MG63 (cell line): ENCODE measurements at regions not wholly inside any gene's neighbourhood (a gene's known extent, or its start where the extent isn't known, plus 50 kb on each side); places are given as distances from the start of the nearest gene placed in this dataset.
A peak's percentile ranks its signal among the peaks of the same experiment; 100 is the strongest.
"Not testable (repeated sequence)": the region's sequence is repeated elsewhere in the genome, so short reads cannot be mapped to it uniquely, and the experiment has no call there.

ENCODE experiments used
- DNase-seq: peaks from one replicate; pipeline ENCODE4 v3.0.0-alpha.2; 2020
- H3K27me3 ChIP-seq: fragments of 250-450 bp; sonication (Bioruptor Pico); 2 replicates; pipeline ENCODE4 v1.5.1; 2020; ENCODE audit warnings: mild to moderate bottlenecking, moderate library complexity
- H3K36me3 ChIP-seq: fragments of 250-450 bp; sonication (Bioruptor Pico); 2 replicates; pipeline ENCODE4 v1.5.1; 2020; ENCODE audit warnings: mild to moderate bottlenecking, moderate library complexity
- H3K4me3 ChIP-seq: fragments of 250-450 bp; sonication (Bioruptor Pico); 2 replicates; pipeline ENCODE4 v1.5.1; 2020; ENCODE audit warnings: mild to moderate bottlenecking, moderate library complexity
- H3K9me3 ChIP-seq: fragments of 250-450 bp; sonication (Bioruptor Pico); 2 replicates; pipeline ENCODE4 v1.5.1; 2020; ENCODE audit warnings: mild to moderate bottlenecking, moderate library complexity

DNA sequence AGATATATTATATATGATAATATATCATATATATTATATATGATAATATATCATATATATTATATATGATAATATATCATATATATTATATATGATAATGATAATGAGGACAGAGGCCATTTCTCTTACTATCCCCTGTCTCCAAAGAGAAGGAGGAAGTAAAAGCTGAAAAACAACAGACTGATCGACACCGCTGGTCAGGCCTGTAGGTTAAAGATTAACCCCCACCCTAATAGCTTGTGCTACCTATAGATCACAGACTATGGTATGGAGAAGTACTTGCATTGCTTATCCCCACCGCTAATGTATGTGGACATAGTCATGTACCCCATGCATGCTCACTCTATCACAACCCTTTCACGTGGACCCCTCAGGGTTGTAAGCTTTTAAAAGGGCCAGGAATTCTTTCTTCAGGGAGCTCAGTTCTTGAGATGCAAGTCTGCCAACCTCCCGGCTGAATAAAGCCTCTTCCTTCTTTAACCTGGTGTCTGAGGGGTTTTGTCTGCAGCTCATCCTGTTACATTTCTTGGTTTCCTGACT, 786.1 kb upstream of the TMEM132C start:
- H3K36me3 ChIP-seq: no peaks in the 10 kb centered on the region
- H3K9me3 ChIP-seq: no peaks in the 10 kb centered on the region
- H3K4me3 ChIP-seq: no peak overlapping the region
- no peak for DNase-seq
- no peaks in the 10 kb centered on the region for H3K27me3 ChIP-seq

- Histone ChIP-seq H3K9me3 (no peaks in the 10 kb centered on the region), H3K4me3 (no peak overlapping the region), H3K36me3 (no peaks in the 10 kb centered on the region), H3K27me3 (no peaks in the 10 kb centered on the region)
- DNase-seq: no peak
Observed at GRCh38 chr12:127482950-127483349, 784.0 kb upstream of the TMEM132C start.

GRCh38 chr12:127485528-127485927, 781.4 kb upstream of the TMEM132C start:
- Histone ChIP-seq H3K27me3 (no peaks in the 10 kb centered on the region), H3K9me3 (no peaks in the 10 kb centered on the region), H3K36me3 (no peaks in the 10 kb centered on the region), H3K4me3 (no peak overlapping the region)
- DNase-seq: peak; percentile 86

GRCh38 chr12:127487031-127487430, 779.9 kb upstream of the TMEM132C start:
- Histone ChIP-seq H3K36me3 (no peaks in the 10 kb centered on the region), H3K27me3 (no peaks in the 10 kb centered on the region), H3K4me3 (no peak overlapping the region), H3K9me3 (no peaks in the 10 kb centered on the region)
- DNase-seq: no peak

DNA sequence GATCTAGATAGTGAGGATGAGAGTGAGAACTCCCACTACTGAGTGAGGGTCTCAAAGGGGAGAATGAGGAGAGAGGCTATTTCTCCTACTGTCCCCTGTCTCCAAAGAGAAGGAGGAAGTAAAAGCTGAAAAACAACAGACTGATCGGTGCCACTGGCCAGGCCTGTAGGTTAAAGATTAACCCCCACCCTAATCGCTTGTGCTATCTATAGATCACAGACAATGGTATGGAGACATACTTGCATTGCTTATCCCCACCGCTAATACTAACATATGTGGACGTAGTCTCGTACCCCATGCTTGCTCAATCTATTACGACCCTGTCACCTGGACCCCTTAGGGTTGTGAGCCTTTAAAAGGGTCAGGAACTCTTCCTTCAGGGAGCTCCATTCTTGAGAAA, 777.9 kb upstream of the TMEM132C start:
- Histone ChIP-seq H3K9me3 (no peaks in the 10 kb centered on the region), H3K27me3 (no peaks in the 10 kb centered on the region), H3K36me3 (no peaks in the 10 kb centered on the region), H3K4me3 (no peak overlapping the region)
- DNase-seq: no peak

- Histone ChIP-seq H3K27me3 (no peaks in the 10 kb centered on the region), H3K9me3 (no peaks in the 10 kb centered on the region), H3K36me3 (no peaks in the 10 kb centered on the region)
Observed at GRCh38 chr12:127494961-127495915, 771.7 kb upstream of the TMEM132C start.

GRCh38 chr12:127496255-127496654, 770.7 kb upstream of the TMEM132C start:
- Histone ChIP-seq H3K4me3 (no peak overlapping the region), H3K36me3 (no peaks in the 10 kb centered on the region), H3K9me3 (no peaks in the 10 kb centered on the region), H3K27me3 (no peaks in the 10 kb centered on the region)
- DNase-seq: no peak

More at GRCh38 chr12:127494961-127495915, 771.7 kb upstream of the TMEM132C start:
- DNase-seq: no peak
- no peak overlapping the region for H3K4me3 ChIP-seq

GRCh38 chr12:127500512-127501035, 766.4 kb upstream of the TMEM132C start:
- no peak for DNase-seq
- no peaks in the 10 kb centered on the region for H3K36me3 ChIP-seq
- H3K27me3 ChIP-seq: no peaks in the 10 kb centered on the region
- H3K9me3 ChIP-seq: no peaks in the 10 kb centered on the region
- no peak overlapping the region for H3K4me3 ChIP-seq

DNA sequence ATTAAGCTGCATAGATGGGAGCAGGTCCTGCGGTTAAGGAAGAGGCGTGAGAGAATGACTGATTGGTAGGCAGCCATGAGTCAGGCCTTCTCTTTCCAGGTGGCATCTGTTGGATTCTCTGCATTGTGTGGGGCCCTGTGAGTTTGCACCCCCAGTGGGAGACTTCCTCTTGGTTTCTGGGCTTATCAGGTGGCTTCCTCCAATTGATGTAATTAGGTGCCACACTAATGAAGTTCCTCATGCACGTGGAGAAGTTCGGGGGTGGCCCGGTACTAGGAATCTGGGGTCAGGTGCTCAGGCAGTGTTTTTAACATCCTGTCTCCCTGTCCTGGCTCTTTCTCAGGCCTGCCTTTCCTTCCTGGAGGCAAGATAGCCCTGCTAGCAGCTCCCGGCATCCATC, 765.1 kb upstream of the TMEM132C start:
- Histone ChIP-seq H3K27me3 (no peaks in the 10 kb centered on the region), H3K4me3 (no peak overlapping the region), H3K9me3 (no peaks in the 10 kb centered on the region), H3K36me3 (no peaks in the 10 kb centered on the region)
- no peak for DNase-seq

DNA sequence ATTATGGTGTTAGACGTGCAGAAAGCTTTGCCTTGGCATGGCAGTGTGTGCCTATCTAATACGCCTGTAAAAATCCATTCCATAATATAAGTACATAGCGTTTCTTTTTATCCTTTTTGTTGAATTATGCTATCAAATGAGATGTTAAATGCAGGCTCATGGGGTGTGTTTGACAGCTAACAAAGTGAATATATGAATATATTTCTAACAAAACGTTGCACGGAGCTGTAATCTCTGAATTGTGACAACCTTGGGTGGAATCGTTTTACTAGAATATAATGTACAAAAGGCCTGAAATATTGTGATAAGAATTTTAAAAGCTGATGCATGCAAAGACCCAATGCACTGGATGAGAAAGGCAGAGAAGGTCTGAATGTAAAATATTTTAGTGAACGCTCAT, 763.7 kb upstream of the TMEM132C start:
- DNase-seq: no peak
- Histone ChIP-seq H3K9me3 (no peaks in the 10 kb centered on the region), H3K36me3 (no peaks in the 10 kb centered on the region), H3K4me3 (no peak overlapping the region), H3K27me3 (no peaks in the 10 kb centered on the region)

DNA sequence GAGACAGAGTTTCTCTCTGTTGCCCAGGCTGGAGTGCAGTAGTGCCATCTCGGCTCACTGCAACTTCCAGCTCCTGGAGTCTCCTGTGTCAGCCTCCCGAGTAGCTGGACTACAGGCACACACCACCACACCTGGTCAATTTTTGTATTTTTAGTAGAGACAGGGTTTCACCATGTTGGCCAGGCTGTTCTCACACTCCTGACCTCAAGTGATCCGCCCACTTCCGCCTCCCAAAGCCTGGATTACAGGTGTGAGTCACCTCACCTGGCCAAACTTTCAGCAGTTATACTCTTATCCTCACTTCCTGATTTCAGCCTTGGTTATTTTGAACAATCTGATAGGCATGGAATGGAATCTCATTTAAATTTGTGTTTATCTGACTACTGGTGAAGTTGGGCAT, 763.0 kb upstream of the TMEM132C start:
- not testable (repeated sequence) for H3K27me3 ChIP-seq, DNase-seq, H3K4me3 ChIP-seq, H3K36me3 ChIP-seq, H3K9me3 ChIP-seq

- Histone ChIP-seq H3K36me3 (no peaks in the 10 kb centered on the region), H3K4me3 (no peak overlapping the region), H3K9me3 (no peaks in the 10 kb centered on the region), H3K27me3 (no peaks in the 10 kb centered on the region)
- no peak for DNase-seq
Observed at GRCh38 chr12:127504874-127505273, 762.1 kb upstream of the TMEM132C start.

GRCh38 chr12:127507341-127507740, 759.6 kb upstream of the TMEM132C start:
- no peaks in the 10 kb centered on the region for H3K27me3 ChIP-seq
- H3K36me3 ChIP-seq: no peaks in the 10 kb centered on the region
- no peak for DNase-seq
- no peaks in the 10 kb centered on the region for H3K9me3 ChIP-seq
- no peak overlapping the region for H3K4me3 ChIP-seq

DNA sequence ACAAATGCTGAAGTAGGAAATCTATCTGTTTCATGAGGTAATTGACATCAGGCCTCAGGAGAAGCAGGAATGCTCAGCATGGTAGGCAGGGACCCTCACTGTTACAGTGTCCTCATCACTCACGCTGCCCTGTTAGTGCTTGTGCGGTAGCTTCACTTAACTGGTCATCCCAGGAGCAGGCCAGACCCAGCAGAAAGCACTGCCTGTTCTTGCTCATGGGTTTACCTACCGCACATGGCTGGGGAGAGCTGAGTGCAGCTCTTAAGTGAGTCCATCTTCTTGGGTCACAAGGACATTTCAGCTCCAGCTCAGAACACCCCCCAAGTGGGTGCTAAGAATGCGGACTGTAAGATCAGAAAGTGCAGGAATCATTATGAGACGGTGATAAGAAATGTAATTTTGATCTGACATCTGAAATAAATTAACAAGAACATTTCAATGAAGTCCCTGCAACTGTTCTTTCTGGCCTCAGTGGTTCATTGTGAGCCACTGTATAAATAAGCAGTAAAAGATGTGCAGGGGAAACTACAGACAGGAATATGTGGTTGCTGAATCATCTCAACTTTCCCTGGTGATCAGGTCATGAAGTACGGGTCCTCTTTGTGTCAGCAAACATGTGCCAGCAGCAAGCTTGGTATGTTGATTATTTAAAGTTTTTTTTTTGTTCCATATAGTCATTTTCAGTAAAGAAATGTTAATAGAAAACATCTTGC, 757.7 kb upstream of the TMEM132C start:
- Histone ChIP-seq H3K27me3 (no peaks in the 10 kb centered on the region), H3K9me3 (no peaks in the 10 kb centered on the region), H3K36me3 (no peaks in the 10 kb centered on the region), H3K4me3 (no peak overlapping the region)
- no peak for DNase-seq

GRCh38 chr12:127515941-127516340, 751.0 kb upstream of the TMEM132C start:
- no peaks in the 10 kb centered on the region for H3K27me3 ChIP-seq
- no peaks in the 10 kb centered on the region for H3K9me3 ChIP-seq
- no peak overlapping the region for H3K4me3 ChIP-seq
- DNase-seq: no peak
- no peaks in the 10 kb centered on the region for H3K36me3 ChIP-seq

- Histone ChIP-seq H3K36me3 (no peaks in the 10 kb centered on the region), H3K27me3 (no peaks in the 10 kb centered on the region), H3K4me3 (no peak overlapping the region), H3K9me3 (no peaks in the 10 kb centered on the region)
- DNase-seq: no peak
Observed at GRCh38 chr12:127516467-127516866, 750.5 kb upstream of the TMEM132C start.

- Histone ChIP-seq H3K36me3 (no peaks in the 10 kb centered on the region), H3K4me3 (no peak overlapping the region), H3K9me3 (no peaks in the 10 kb centered on the region), H3K27me3 (no peaks in the 10 kb centered on the region)
- no peak for DNase-seq
Observed at GRCh38 chr12:127519779-127520178, 747.2 kb upstream of the TMEM132C start.
